Activated CD4-positive, alpha-beta T cell treated with anti-CD3 and anti-CD28 coated beads for 48 hours (primary cell): ENCODE measurements at regions not wholly inside any gene's neighbourhood (a gene's known extent, or its start where the extent isn't known, plus 50 kb on each side); places are given as distances from the start of the nearest gene placed in this dataset.
"Not testable (repeated sequence)": the region's sequence is repeated elsewhere in the genome, so short reads cannot be mapped to it uniquely, and the experiment has no call there.

Experiments used
- DNase-seq: peaks from one replicate; pipeline ENCODE4 v3.0.0-alpha.2; 2020

GRCh38 chr13:65585346-65585745 is 1644.8 kb downstream of the PCDH9 start:
- no peak for DNase-seq

DNA sequence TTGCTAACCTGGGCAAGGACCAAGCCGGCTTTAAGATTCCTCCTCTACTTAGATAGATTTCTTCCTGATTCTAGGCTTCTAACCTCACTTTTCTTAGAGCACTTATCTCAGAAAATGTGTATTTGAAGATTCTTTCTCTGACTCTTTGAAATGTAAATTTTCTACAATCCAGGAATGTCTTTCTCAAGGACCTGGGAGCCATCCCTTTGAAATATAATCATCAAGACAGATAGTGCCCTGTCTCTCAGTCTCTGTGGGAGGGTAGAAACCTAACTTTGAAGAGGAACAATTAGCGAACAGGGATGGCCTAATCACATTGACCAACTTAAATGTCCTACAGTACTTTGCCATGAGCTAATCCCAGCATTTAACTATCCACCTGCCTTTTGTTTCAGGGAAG is 1646.0 kb downstream of the PCDH9 start:
- DNase-seq, result no peak

GRCh38 chr13:65582160-65582559 is 1648.0 kb downstream of the PCDH9 start:
- DNase-seq, result no peak

- DNase-seq, result not testable (repeated sequence)
These were observed 1665.6 kb downstream of the PCDH9 start for GRCh38 chr13:65564561-65564960.

DNA sequence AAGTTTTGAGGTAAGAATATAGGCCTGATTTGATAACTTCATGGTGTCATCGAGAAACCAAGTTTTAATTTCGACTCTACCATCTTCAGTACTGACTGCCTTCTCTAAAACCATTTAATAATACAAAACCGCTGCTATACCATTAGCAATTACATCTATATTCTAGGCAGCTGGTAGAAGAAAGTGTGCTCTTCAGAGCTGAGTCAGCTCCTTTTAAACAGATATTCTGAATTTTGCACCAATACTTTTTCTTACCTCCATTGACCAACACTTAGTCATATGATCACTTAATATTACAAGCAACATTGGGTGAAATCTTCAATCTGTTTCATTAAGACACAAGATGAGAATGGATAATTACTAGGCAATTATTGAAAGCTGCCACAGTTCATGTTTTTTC is 1667.8 kb downstream of the PCDH9 start:
- DNase-seq, result no peak

DNA sequence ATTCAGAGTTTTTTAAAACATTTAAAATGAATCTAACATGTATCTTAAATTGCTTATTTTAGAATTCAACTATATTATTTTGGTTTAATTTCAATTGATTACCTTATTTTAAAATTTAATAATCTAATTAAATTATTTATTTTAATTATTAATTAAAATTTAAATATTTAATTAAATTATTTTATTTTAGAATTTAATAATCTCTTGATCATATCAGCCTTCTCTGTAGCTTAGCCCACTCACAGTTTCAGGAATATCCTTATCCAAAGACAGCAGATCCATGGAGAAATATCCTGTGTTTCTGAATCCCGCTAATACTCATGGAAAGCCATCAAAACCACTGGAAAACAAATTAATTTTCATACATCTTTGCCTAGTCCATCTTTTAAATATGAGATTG is 1669.2 kb downstream of the PCDH9 start:
- DNase-seq, result no peak

DNA sequence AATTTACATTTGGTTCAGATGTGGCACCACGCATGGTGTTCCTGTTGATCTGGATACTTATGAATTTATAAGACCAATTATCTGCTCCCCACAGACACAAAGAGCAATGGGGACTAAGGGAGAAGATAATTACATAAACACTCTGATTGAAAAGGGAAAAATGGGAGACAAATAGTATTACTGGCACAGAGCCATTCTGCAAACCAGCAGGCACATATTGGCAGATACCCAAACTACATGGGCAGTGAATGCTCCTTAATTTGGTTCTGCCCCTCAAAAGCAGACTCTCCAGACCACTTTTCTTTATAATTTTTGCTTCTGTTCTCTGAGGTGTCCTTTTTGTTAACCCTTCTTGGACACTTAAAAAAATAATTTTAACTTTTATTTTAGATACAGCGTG is 1674.2 kb downstream of the PCDH9 start:
- no peak for DNase-seq

DNA sequence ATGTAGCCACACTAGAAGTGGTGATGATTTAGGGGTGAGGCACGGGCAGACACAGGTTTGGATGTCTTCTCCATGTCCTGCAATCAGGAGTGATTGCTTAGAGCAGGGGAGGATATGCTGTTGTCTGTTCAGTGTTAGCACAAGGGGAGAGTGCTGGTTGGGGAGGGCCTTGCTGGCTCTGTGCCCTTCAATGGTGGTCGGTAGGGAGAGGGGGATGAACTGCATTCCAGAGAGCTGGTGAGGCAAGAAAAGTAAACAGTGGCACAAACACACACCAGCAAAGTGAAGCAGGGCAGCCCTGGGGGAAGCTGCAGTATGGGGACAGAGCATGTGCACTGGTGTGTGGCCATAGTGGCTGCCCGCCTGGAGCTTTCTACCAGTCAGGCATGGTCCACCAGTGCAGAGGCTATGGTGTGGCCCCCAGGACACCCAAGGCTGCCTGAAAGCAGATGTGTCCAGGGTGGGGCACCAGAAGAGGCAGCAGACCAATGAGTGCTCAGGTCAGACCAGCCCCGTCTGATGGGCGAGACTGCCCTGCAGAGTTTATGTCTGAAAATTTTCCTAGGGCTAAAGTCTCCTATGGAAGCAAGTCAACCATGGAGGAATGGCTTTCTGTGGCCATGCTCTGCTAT is 1676.9 kb downstream of the PCDH9 start:
- no peak for DNase-seq

DNA sequence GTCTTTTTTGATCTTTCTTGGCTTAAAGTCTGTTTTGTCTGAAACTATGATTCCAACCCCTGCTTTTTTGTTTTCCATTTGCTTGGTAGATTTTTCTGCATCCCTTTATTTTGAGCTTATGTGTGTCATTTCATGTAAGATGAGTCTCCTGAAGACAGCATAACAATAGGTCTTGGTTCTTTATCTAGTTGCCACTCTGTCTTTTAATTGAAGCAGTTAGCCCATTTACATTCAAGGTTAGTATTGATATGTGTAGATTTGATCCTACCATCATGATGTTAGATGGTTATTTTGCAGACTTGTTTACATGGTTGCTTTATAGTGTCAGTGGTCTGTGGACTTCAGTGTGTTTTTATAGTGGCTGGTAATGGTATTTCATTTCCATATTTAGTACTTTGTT is 1678.9 kb downstream of the PCDH9 start:
- no peak for DNase-seq

GRCh38 chr13:65540175-65540574 is 1690.0 kb downstream of the PCDH9 start:
- DNase-seq, result no peak

DNA sequence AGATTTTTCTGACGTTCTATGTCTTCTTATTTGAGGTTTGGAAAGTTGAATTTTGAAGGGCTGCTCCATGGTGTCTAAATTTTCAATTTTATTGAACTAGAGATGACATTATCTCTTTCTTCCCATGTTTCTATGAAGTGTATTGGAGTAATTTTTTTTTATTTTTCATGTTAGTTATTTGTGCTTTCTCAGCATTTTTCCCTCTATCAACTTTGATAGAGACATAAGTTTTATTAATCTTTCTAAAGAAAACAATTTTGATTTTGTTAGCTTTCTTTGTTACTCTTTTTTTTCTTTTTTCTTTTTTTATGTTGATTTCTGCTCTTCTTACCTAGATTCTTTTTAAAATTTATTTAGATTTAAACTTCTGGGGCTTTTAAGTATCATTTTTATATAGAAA is 1694.8 kb downstream of the PCDH9 start:
- DNase-seq, result no peak

DNA sequence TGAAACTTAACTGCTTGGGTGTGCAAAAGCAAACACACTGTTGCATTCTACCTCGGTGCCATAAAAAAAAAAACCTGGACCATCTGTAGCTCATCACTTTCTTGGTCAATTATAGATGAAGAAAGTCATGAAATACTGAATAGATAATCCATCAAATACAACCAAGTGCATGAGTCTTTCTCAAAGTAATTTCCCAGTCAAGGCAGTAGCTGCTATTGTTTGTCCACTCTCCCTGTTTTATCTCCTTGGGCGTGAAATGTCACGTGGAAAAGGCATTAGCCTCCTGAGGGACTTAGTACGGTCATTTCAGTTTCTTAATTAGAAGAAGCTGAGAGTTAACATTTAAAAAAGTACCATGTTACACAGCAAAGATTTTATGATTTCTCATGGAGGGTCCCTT is 1697.9 kb downstream of the PCDH9 start:
- DNase-seq, result no peak

DNA sequence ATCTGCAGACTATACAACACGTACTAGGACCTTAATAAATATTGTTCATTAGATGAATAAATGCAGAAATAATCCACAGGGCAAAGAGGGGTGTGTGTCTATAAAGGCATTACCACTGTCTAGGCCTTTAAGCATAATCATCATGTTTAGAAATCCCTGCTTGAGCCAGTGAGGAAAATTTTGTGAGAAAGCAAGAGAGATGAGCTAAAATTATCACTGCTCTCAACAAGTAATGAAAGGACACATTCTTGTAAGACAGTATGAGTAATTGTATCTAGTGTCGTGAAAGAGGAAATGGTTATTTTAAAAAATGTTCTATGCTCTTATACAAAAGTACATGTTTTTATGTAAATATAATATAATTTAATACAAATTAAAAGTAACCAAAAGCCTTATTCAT is 1699.4 kb downstream of the PCDH9 start:
- DNase-seq, result no peak

DNA sequence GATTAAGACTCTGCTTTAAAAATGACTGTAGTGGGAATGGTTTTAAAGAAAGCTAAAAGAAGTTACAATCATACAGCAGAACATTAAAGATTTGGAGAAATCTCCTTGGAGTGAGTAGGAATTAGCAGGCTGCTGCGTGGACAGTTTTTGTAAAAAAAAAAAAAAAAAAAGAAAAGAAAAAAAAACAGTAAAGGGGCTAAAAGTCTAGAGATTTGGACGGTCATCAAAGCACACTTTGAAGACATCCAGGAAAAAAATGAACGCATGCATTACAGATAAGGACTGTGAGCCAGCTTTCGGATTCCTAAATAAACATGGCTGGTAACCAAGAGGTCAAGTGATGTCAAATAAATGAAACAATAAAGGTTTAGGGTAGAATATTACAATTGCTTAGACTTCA is 1700.6 kb downstream of the PCDH9 start:
- DNase-seq, result no peak

- DNase-seq, result no peak
These were observed 1721.4 kb downstream of the PCDH9 start for GRCh38 chr13:65508745-65509144.

DNA sequence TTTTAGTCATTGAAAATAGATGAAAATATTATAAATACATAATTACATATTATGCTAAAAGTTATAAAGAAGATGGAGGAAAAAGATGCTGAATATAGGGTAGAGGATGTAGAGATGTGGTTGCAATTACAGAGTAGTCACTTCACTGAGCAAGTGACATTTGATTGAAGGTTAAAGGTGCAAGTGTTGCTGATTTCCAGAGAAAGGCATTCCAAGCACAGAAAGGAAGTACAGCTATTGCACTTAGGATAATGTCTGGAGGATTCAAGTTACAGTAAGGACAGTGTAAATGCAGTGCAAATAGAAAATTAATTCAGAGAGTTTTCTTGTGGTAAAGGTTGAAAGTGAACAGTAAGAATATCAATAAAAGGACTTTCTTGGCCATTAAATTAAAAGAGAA is 1721.8 kb downstream of the PCDH9 start:
- no peak for DNase-seq

DNA sequence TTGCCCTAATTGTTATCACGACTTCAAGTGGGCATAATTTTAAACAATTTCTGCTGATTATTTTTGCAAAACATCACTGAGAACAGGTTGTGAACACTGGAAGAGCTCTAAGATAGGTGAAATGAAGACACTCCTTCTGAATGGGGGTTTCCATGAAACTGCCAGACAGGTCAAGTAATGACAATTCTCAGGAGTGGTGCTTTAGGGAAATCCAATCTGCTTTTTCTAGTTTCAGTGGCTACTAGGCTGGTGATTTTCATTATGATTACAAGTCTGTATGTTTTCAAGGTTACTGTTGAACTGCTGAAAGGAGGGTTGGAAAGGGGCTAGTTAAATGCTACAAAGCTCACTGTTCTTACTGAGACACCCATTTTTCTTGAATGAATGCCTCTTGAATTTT is 1724.2 kb downstream of the PCDH9 start:
- no peak for DNase-seq

DNA sequence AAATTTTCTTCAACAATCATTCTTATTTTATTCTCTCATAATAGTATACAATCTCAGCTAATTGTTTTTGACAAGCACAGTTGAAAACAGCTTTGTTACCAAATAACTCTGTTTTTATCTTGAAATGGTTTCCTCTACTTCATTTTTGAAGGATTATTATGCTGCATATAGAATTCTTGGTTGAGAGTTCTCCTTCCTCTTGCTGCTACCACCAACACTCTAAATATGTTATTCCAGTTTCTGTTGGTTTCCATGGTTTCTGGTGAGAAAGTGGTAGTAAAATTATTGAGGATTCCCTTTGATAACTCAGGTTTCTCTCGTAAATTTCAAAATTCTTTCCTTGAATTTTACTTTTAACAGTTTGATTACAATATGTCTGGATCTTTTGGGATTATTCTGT is 1725.9 kb downstream of the PCDH9 start:
- DNase-seq, result no peak

- DNase-seq, result no peak
These were observed 1729.7 kb downstream of the PCDH9 start for GRCh38 chr13:65500481-65500880.

DNA sequence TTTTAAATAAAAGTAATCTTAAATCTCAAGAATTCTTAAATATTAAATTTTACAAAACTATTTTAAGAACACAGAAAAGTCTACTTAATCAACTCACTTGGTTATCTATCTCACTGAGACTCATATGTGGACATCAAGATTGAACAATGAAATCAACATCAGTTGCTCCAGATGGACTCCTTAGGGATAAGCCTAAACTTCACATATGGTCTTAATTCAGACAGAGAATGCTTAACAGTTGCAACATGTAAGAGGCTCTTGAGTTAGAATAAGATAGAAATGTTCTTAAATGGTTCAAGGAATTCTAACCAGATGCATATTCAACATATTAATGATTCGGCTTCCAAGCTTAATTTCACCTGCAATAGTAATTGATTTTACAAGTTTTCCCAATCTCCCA is 1730.9 kb downstream of the PCDH9 start:
- no peak for DNase-seq

GRCh38 chr13:65497265-65497664 is 1732.9 kb downstream of the PCDH9 start:
- DNase-seq, result no peak

GRCh38 chr13:65490725-65491124 is 1739.4 kb downstream of the PCDH9 start:
- DNase-seq, result not testable (repeated sequence)

DNA sequence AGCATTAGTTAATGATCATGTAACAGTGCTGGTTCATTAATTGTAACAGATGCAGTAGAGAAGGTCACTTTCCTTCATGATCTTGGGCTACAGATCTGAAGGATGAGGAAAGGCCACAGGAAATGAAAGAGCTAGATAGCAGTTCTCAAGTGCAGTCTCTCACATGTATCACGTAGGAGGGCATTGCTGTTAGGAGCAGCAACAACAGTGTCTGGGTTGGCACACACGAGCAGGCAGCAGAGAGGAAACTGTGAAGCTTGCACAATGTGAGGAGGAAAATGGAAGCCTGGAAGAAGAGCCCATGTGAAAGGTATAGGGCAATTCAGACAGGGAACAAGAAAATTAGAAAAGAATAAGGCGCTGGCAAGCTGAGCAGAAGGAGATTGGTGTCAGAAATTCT is 1741.5 kb downstream of the PCDH9 start:
- DNase-seq, result no peak

GRCh38 chr13:65479692-65480091 is 1750.4 kb downstream of the PCDH9 start:
- DNase-seq, result no peak

- no peak for DNase-seq
These were observed 1756.9 kb downstream of the PCDH9 start for GRCh38 chr13:65473196-65473595.

GRCh38 chr13:65472336-65472735 is 1757.8 kb downstream of the PCDH9 start:
- DNase-seq, result no peak
